GM23338 (cell line): ENCODE measurements at regions not wholly inside any gene's neighbourhood (a gene's known extent, or its start where the extent isn't known, plus 50 kb on each side); places are given as distances from the start of the nearest gene placed in this dataset.

ENCODE experiments used
- ATAC-seq: fragments of 200-7000 bp; cut with Tn5 transposase; 3 replicates; pipeline ENCODE4 v1.9.1; 2020
- DNase-seq: peaks from one replicate; pipeline ENCODE4 v3.0.0-alpha.2; 2015; ENCODE audit warnings: low spot score
- H2AFZ ChIP-seq: fragments of 200-600 bp; sonication (generic); 2 replicates; pipeline ENCODE4 v1.8.0; 2016; ENCODE audit warnings: antibody characterized with exemption, mild to moderate bottlenecking, moderate library complexity
- H3F3A ChIP-seq: fragments of 200-600 bp; sonication (generic); replicated peaks from 2 replicates; pipeline ENCODE4 v1.8.0; 2017; ENCODE audit warnings: antibody characterized with exemption, mixed run types, low read depth
- H3K27ac ChIP-seq: fragments of 200-600 bp; sonication (generic); 2 replicates; pipeline ENCODE4 v1.6.1; 2016; ENCODE audit warnings: low read depth
- H3K27me3 ChIP-seq: fragments of 200-600 bp; sonication (generic); 2 replicates; pipeline ENCODE4 v1.8.0; 2016; ENCODE audit warnings: mild to moderate bottlenecking, mixed run types, moderate library complexity; ENCODE audit not compliant: insufficient read depth
- H3K36me3 ChIP-seq: fragments of 200-600 bp; sonication (generic); 2 replicates; pipeline ENCODE4 v1.8.0; 2016; ENCODE audit warnings: mild to moderate bottlenecking; ENCODE audit not compliant: insufficient read depth
- H3K4me1 ChIP-seq: fragments of 200-600 bp; sonication (generic); 2 replicates; pipeline ENCODE4 v1.8.0; 2016; ENCODE audit warnings: mild to moderate bottlenecking, moderate library complexity; ENCODE audit not compliant: insufficient read depth
- H3K4me2 ChIP-seq: fragments of 200-600 bp; sonication (generic); 2 replicates; pipeline ENCODE4 v1.7.1; 2017; ENCODE audit warnings: mixed run types
- H3K4me3 ChIP-seq: fragments of 200-600 bp; sonication (generic); 2 replicates; pipeline ENCODE4 v1.6.1; 2016; ENCODE audit warnings: mixed run types
- H3K79me2 ChIP-seq: fragments of 200-600 bp; sonication (generic); replicated peaks from 2 replicates; pipeline ENCODE4 v1.8.0; 2017; ENCODE audit warnings: mild to moderate bottlenecking; ENCODE audit not compliant: insufficient read depth
- H3K9me2 ChIP-seq: fragments of 200-600 bp; sonication (generic); 2 replicates; pipeline ENCODE4 v1.8.0; 2017; ENCODE audit not compliant: insufficient read depth
- H4K20me1 ChIP-seq: fragments of 200-600 bp; sonication (generic); replicated peaks from 2 replicates; pipeline ENCODE4 v1.8.0; 2017; ENCODE audit warnings: mild to moderate bottlenecking; ENCODE audit not compliant: insufficient read depth
- H3K27ac Mint-ChIP-seq: 2 replicates; pipeline ENCODE4 v1.8.0; 2020; ENCODE audit warnings: inconsistent platforms, mild to moderate bottlenecking, moderate library complexity, mixed read lengths
- H3K27me3 Mint-ChIP-seq: 3 replicates; pipeline ENCODE4 v1.8.0; 2022; ENCODE audit warnings: low read depth, mild to moderate bottlenecking, moderate library complexity, mixed read lengths, inconsistent platforms; ENCODE audit not compliant: insufficient read depth, poor library complexity
- H3K36me3 Mint-ChIP-seq: 3 replicates; pipeline ENCODE4 v1.8.0; 2021; ENCODE audit warnings: low read depth, mild to moderate bottlenecking, inconsistent platforms, moderate library complexity, mixed read lengths
- H3K4me1 Mint-ChIP-seq: 3 replicates; pipeline ENCODE4 v1.8.0; 2020; ENCODE audit warnings: mild to moderate bottlenecking, inconsistent platforms, mixed read lengths
- H3K4me3 Mint-ChIP-seq: 3 replicates; pipeline ENCODE4 v1.8.0; 2021; ENCODE audit warnings: moderate library complexity, mild to moderate bottlenecking, inconsistent platforms, mixed read lengths
- H3K9me3 Mint-ChIP-seq: 3 replicates; pipeline ENCODE4 v1.8.0; 2020; ENCODE audit warnings: moderate library complexity, mild to moderate bottlenecking, inconsistent platforms, mixed read lengths
- CREB1 ChIP-seq: fragments of 250-450 bp; sonication (Bioruptor Pico); IDR thresholded peaks from 2 replicates; pipeline ENCODE4 v1.5.0; 2020; ENCODE audit warnings: low read depth, mild to moderate bottlenecking, moderate library complexity
- EZH2 ChIP-seq: fragments of 200-600 bp; sonication (generic); IDR thresholded peaks from one replicate; pipeline ENCODE4 v1.8.0; 2017; ENCODE audit warnings: antibody characterized with exemption, mild to moderate bottlenecking, low read depth; ENCODE audit not compliant: unreplicated experiment
- EZH2phosphoT487 ChIP-seq: fragments of 200-600 bp; sonication (generic); IDR thresholded peaks from one replicate; pipeline ENCODE4 v1.8.1; 2018; ENCODE audit warnings: antibody characterized with exemption; ENCODE audit not compliant: unreplicated experiment
- JUNB ChIP-seq: IDR thresholded peaks from one replicate; pipeline ENCODE4 v1.6.1; 2016; ENCODE audit warnings: antibody characterized with exemption; ENCODE audit not compliant: unreplicated experiment
- NANOG ChIP-seq: IDR thresholded peaks from 2 replicates; pipeline ENCODE4 v1.6.1; 2016; ENCODE audit warnings: antibody characterized with exemption, borderline replicate concordance
- POLR2AphosphoS5 ChIP-seq: IDR thresholded peaks from 2 replicates; pipeline ENCODE4 v1.6.1; 2016; ENCODE audit warnings: antibody characterized with exemption, low read depth
- REST ChIP-seq: IDR thresholded peaks from one replicate; pipeline ENCODE4 v1.6.1; 2018; ENCODE audit warnings: antibody characterized with exemption; ENCODE audit not compliant: unreplicated experiment
- STAT1 ChIP-seq: IDR thresholded peaks from one replicate; pipeline ENCODE4 v1.6.1; 2016; ENCODE audit warnings: antibody characterized with exemption; ENCODE audit not compliant: unreplicated experiment
- ZNF114 ChIP-seq: fragments of 250-450 bp; sonication (Bioruptor Pico); IDR thresholded peaks from 2 replicates; pipeline ENCODE4 v1.5.0; 2020; ENCODE audit warnings: mild to moderate bottlenecking, moderate library complexity
- ZNF331 ChIP-seq: fragments of 250-450 bp; sonication (Bioruptor Pico); IDR thresholded peaks from 2 replicates; pipeline ENCODE4 v1.5.0; 2020; ENCODE audit warnings: low read depth, mild to moderate bottlenecking, moderate library complexity
- ZNF462 ChIP-seq: fragments of 250-450 bp; sonication (Bioruptor Pico); IDR thresholded peaks from 2 replicates; pipeline ENCODE4 v1.5.0; 2020; ENCODE audit warnings: mild to moderate bottlenecking, moderate library complexity
- TF ChIP-seq, protein P1 (sequence below), 2 experiments: fragments of 200-600 bp in 1 of 2; sonication (generic) in 1 of 2; conservative IDR thresholded peaks; 2 replicates each; pipeline versions ENCODE4 v1.5.1 to v1.6.1; 2016 to 2017; ENCODE audit warnings: antibody characterized with exemption in 2 of 2, low read depth in 2 of 2, mild to moderate bottlenecking in 2 of 2, moderate library complexity in 1 of 2
- TF ChIP-seq, protein P2 (sequence below): IDR thresholded peaks from 2 replicates; pipeline ENCODE4 v1.6.1; 2016; ENCODE audit warnings: antibody characterized with exemption

DNA sequence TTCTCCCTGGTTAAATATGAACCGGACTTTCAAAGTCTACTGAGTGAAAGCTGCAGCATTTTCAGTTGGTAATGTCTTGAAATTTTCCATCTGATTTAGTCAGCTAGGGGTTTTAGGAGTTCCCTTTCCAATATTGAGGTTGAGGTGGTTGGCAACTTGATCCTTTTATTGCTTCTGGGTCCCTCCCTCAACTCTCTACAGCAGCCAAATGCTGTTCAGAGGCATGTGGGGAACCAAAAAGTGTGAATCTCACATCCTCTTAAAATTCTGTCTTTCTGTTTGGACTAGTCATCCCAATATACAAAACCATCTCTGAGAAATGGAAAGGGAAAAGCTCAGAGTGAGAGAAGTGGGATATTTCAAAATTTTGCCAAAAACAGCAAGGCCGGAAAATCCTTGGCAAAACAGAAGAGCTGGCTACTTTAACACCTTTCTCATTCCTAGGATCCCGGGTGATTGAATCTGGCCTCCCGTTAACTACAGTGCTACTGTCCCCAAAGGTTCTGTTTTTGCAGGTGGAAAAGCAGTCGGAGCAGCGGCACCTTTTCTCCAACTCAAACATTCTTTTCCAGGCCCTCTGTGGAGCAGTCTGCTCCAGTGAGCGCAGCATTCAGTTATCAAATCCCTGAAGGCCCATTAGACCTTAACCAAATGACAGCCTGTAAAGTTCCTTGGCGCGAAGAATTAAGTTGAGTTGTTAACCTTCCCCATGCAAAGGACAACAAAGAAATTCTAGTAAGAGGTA lies 345.9 kb upstream of the NUDT12 start:
- no peaks in the 10 kb centered on the region for H3F3A ChIP-seq
- H3K4me2 ChIP-seq: no peak overlapping the region
- H4K20me1 ChIP-seq: no peaks in the 10 kb centered on the region
- H3K27me3 Mint-ChIP-seq: no peaks in the 10 kb centered on the region
- H3K27ac ChIP-seq: no peak overlapping the region
- no peak for DNase-seq
- no peak overlapping the region for H3K4me3 Mint-ChIP-seq
- no peaks in the 10 kb centered on the region for H3K4me1 Mint-ChIP-seq
- H2AFZ ChIP-seq: peak overlapping the region; percentile 85
- no peak overlapping the region; the same call in 1 of the 2 replicates for H3K27ac Mint-ChIP-seq
- H3K36me3 ChIP-seq: no peaks in the 10 kb centered on the region
- TF ChIP-seq REST (no peak), CREB1 (CRISPR knock-in tag) (no peak), POLR2AphosphoS5 (no peak), NANOG (no peak), EZH2 (no peak), EZH2phosphoT487 (no peak), ZNF331 (no peak), STAT1 (no peak), JUNB (no peak), ZNF114 (CRISPR knock-in tag) (no peak), ZNF462 (CRISPR knock-in tag) (no peak)
- TF ChIP-seq, protein P1, sequence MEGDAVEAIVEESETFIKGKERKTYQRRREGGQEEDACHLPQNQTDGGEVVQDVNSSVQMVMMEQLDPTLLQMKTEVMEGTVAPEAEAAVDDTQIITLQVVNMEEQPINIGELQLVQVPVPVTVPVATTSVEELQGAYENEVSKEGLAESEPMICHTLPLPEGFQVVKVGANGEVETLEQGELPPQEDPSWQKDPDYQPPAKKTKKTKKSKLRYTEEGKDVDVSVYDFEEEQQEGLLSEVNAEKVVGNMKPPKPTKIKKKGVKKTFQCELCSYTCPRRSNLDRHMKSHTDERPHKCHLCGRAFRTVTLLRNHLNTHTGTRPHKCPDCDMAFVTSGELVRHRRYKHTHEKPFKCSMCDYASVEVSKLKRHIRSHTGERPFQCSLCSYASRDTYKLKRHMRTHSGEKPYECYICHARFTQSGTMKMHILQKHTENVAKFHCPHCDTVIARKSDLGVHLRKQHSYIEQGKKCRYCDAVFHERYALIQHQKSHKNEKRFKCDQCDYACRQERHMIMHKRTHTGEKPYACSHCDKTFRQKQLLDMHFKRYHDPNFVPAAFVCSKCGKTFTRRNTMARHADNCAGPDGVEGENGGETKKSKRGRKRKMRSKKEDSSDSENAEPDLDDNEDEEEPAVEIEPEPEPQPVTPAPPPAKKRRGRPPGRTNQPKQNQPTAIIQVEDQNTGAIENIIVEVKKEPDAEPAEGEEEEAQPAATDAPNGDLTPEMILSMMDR (conservative IDR thresholded peaks at IDR 0.05; ENCODE audit: low read depth in 2 of 2): no peak
- TF ChIP-seq, protein P2, sequence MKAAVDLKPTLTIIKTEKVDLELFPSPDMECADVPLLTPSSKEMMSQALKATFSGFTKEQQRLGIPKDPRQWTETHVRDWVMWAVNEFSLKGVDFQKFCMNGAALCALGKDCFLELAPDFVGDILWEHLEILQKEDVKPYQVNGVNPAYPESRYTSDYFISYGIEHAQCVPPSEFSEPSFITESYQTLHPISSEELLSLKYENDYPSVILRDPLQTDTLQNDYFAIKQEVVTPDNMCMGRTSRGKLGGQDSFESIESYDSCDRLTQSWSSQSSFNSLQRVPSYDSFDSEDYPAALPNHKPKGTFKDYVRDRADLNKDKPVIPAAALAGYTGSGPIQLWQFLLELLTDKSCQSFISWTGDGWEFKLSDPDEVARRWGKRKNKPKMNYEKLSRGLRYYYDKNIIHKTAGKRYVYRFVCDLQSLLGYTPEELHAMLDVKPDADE: no peak
- H3K9me2 ChIP-seq: 0 out of 2 replicates have a peak, but pooled peaks cover 2% of the 10 kb centered on the region
- H3K4me3 ChIP-seq: no peak overlapping the region
- H3K4me1 ChIP-seq: no peaks in the 10 kb centered on the region
- no peaks in the 10 kb centered on the region for H3K79me2 ChIP-seq
- no peaks in the 10 kb centered on the region for H3K27me3 ChIP-seq
- peak; percentile 62 for ATAC-seq
- H3K9me3 Mint-ChIP-seq: no peaks in the 10 kb centered on the region
- H3K36me3 Mint-ChIP-seq: no peaks in the 10 kb centered on the region
